ENCODE measurements at regions not wholly inside any gene's neighbourhood (a gene's known extent, or its start where the extent isn't known, plus 50 kb on each side); places are given as distances from the start of the nearest gene placed in this dataset.

DNA sequence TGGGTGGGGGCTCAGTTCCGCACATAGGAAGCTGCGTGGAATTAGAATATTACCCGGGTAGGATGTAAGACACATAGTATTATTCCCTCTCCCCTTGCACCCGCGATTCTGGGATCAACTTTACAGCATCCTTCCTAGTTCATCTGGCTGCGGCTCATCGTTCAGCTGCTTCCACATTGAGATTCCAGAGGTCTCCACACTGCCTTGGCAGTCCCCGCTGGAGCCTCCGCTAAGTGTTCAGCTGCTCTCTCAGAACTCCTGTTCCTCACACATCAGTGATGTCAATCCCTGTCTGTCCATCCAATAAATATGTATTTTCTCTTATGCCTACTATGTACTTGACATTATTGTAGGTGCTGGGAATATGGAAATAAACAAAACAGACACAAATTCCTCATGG, 135.6 kb upstream of the SYT6 start:
- no peak overlapping the region for H2BK5ac ChIP-seq (ENCODE audit: low read depth, low read length, poor library complexity)
- H3K27me3 ChIP-seq (ENCODE audit: insufficient read depth, low read length): no peaks in the 10 kb centered on the region
- no peak overlapping the region for H4K8ac ChIP-seq (ENCODE audit: low read depth, low read length)
- H2AFZ ChIP-seq (ENCODE audit: insufficient read depth, low read length, poor library complexity): no peak overlapping the region
- H3K79me2 ChIP-seq (ENCODE audit: control insufficient read depth, insufficient read depth, low read length, poor library complexity): no peaks in the 10 kb centered on the region
- no peak overlapping the region for H3K23ac ChIP-seq (ENCODE audit: low read length)
- no peaks in the 10 kb centered on the region for H3K36me3 ChIP-seq (ENCODE audit: control insufficient read depth in 1 of 2, insufficient read depth in 2 of 2, low read length in 2 of 2)
- no peak overlapping the region for H4K12ac ChIP-seq (ENCODE audit: low read depth, low read length)
- H3K4me3 ChIP-seq (ENCODE audit: low read depth, low read length): no peak overlapping the region
- no peaks in the 10 kb centered on the region for H3K79me1 ChIP-seq (ENCODE audit: low read length)
- no peak overlapping the region for H2AK5ac ChIP-seq (ENCODE audit: low read length)
- H3K9me3 ChIP-seq (ENCODE audit: insufficient read depth, low read depth, low read length): peaks cover 2% of the 10 kb centered on the region
- no peak overlapping the region for H3K27ac ChIP-seq (ENCODE audit: low read depth, low read length)
- no peak overlapping the region for H3K14ac ChIP-seq (ENCODE audit: low read length)
- H2BK12ac ChIP-seq (ENCODE audit: low read length): no peak overlapping the region
- H3K4me2 ChIP-seq (ENCODE audit: low read length): no peak overlapping the region
- H3K9ac ChIP-seq (ENCODE audit: low read length): no peak overlapping the region
- DNase-seq: no peak
- H3K18ac ChIP-seq (ENCODE audit: low read length): no peak overlapping the region
- H2BK120ac ChIP-seq (ENCODE audit: insufficient read depth, low read length, poor library complexity): no peak overlapping the region
- H3K4me1 ChIP-seq (ENCODE audit: control insufficient read depth in 1 of 2, insufficient read depth in 2 of 2, low read length in 2 of 2): no peaks in the 10 kb centered on the region
- WGBS (ENCODE audit: extremely low coverage, insufficient coverage, insufficient read length): no CpG with 5 or more reads among the region's 9 CpGs
- H3K4ac ChIP-seq (ENCODE audit: low read depth, low read length): no peak overlapping the region
- no peak overlapping the region for H4K91ac ChIP-seq (ENCODE audit: low read depth, low read length)

DNA sequence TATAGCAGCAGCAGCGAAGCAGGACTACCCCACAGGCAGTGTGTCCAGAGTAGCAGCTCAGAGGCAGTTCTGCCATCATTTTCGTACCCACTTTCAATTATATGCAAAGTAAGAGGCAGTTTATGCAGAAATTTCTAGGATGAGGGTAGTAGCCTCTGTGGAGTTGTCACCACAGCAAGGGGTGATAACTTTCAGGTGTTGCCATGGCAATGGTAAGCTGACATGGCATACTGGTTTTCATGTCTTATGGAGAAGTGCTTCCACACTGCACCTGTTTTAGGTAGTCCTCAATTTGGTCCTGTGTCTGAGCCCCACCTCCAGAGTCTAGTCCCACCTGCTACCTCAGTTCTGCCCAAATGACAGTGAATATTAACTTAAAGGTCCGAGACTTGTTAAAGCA, 133.3 kb upstream of the SYT6 start:
- Histone ChIP-seq H3K4me3 (ENCODE audit: low read depth, low read length) (no peak overlapping the region), H3K9me3 (ENCODE audit: insufficient read depth, low read depth, low read length) (no peaks in the 10 kb centered on the region), H3K27me3 (ENCODE audit: insufficient read depth, low read length) (no peaks in the 10 kb centered on the region), H3K27ac (ENCODE audit: low read depth, low read length) (no peak overlapping the region), H3K14ac (ENCODE audit: low read length) (no peak overlapping the region), H4K12ac (ENCODE audit: low read depth, low read length) (no peak overlapping the region), H3K36me3 (ENCODE audit: control insufficient read depth in 1 of 2, insufficient read depth in 2 of 2, low read length in 2 of 2) (no peaks in the 10 kb centered on the region), H2AFZ (ENCODE audit: insufficient read depth, low read length, poor library complexity) (no peak overlapping the region), H3K18ac (ENCODE audit: low read length) (no peak overlapping the region), H2AK5ac (ENCODE audit: low read length) (no peak overlapping the region), H3K23ac (ENCODE audit: low read length) (no peak overlapping the region), H3K4ac (ENCODE audit: low read depth, low read length) (no peak overlapping the region), H3K9ac (ENCODE audit: low read length) (no peak overlapping the region), H3K79me2 (ENCODE audit: control insufficient read depth, insufficient read depth, low read length, poor library complexity) (no peaks in the 10 kb centered on the region), H4K91ac (ENCODE audit: low read depth, low read length) (no peak overlapping the region), H2BK5ac (ENCODE audit: low read depth, low read length, poor library complexity) (no peak overlapping the region), H3K4me2 (ENCODE audit: low read length) (no peak overlapping the region), H3K4me1 (ENCODE audit: control insufficient read depth in 1 of 2, insufficient read depth in 2 of 2, low read length in 2 of 2) (no peaks in the 10 kb centered on the region), H2BK120ac (ENCODE audit: insufficient read depth, low read length, poor library complexity) (no peak overlapping the region), H2BK12ac (ENCODE audit: low read length) (no peak overlapping the region), H3K79me1 (ENCODE audit: low read length) (no peaks in the 10 kb centered on the region), H4K8ac (ENCODE audit: low read depth, low read length) (no peak overlapping the region)
- DNase-seq: no peak
- no CpG with 5 or more reads among the region's 3 CpGs for WGBS (ENCODE audit: extremely low coverage, insufficient coverage, insufficient read length)

DNA sequence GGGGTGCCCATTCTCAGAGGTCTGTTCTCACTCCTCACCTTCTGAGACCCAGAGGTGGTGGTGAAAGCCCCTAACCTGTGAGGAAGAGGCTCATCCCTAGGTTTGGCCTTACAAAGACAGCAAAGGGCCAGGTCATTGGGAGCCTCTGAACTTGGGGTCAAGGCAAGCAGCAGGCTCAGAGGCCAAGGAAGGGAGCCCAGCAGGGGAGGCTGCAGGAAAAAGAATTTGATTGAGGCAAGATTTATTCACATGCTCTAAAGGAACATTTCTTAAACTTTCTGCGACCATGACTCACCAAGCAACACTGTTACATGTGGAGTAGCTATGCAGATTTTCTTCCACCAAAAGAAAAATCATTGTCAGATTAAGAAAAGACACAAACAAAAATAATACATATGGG, 132.5 kb upstream of the SYT6 start:
- H4K8ac ChIP-seq (ENCODE audit: low read depth, low read length): no peak overlapping the region
- no peak overlapping the region for H2AFZ ChIP-seq (ENCODE audit: insufficient read depth, low read length, poor library complexity)
- no peaks in the 10 kb centered on the region for H3K27me3 ChIP-seq (ENCODE audit: insufficient read depth, low read length)
- no peak for DNase-seq
- no peak overlapping the region for H3K4me2 ChIP-seq (ENCODE audit: low read length)
- H3K9me3 ChIP-seq (ENCODE audit: insufficient read depth, low read depth, low read length): no peaks in the 10 kb centered on the region
- H4K12ac ChIP-seq (ENCODE audit: low read depth, low read length): no peak overlapping the region
- H3K4me3 ChIP-seq (ENCODE audit: low read depth, low read length): no peak overlapping the region
- no peaks in the 10 kb centered on the region for H3K79me2 ChIP-seq (ENCODE audit: control insufficient read depth, insufficient read depth, low read length, poor library complexity)
- H3K36me3 ChIP-seq (ENCODE audit: control insufficient read depth in 1 of 2, insufficient read depth in 2 of 2, low read length in 2 of 2): no peaks in the 10 kb centered on the region
- H2BK120ac ChIP-seq (ENCODE audit: insufficient read depth, low read length, poor library complexity): no peak overlapping the region
- H3K9ac ChIP-seq (ENCODE audit: low read length): no peak overlapping the region
- H3K4ac ChIP-seq (ENCODE audit: low read depth, low read length): no peak overlapping the region
- H3K27ac ChIP-seq (ENCODE audit: low read depth, low read length): no peak overlapping the region
- no peak overlapping the region for H2BK12ac ChIP-seq (ENCODE audit: low read length)
- no peak overlapping the region for H4K91ac ChIP-seq (ENCODE audit: low read depth, low read length)
- H3K23ac ChIP-seq (ENCODE audit: low read length): no peak overlapping the region
- no peak overlapping the region for H3K14ac ChIP-seq (ENCODE audit: low read length)
- H3K4me1 ChIP-seq (ENCODE audit: control insufficient read depth in 1 of 2, insufficient read depth in 2 of 2, low read length in 2 of 2): no peaks in the 10 kb centered on the region
- H3K18ac ChIP-seq (ENCODE audit: low read length): no peak overlapping the region
- no peak overlapping the region for H2AK5ac ChIP-seq (ENCODE audit: low read length)
- no peaks in the 10 kb centered on the region for H3K79me1 ChIP-seq (ENCODE audit: low read length)
- no peak overlapping the region for H2BK5ac ChIP-seq (ENCODE audit: low read depth, low read length, poor library complexity)
- no CpG with 5 or more reads among the region's 1 CpG for WGBS (ENCODE audit: extremely low coverage, insufficient coverage, insufficient read length)

- Histone ChIP-seq H2BK120ac (ENCODE audit: insufficient read depth, low read length, poor library complexity) (no peak overlapping the region), H3K18ac (ENCODE audit: low read length) (no peak overlapping the region), H3K23ac (ENCODE audit: low read length) (no peak overlapping the region), H2AFZ (ENCODE audit: insufficient read depth, low read length, poor library complexity) (no peak overlapping the region), H4K8ac (ENCODE audit: low read depth, low read length) (no peak overlapping the region), H2BK12ac (ENCODE audit: low read length) (no peak overlapping the region), H3K79me1 (ENCODE audit: low read length) (no peaks in the 10 kb centered on the region), H3K4ac (ENCODE audit: low read depth, low read length) (no peak overlapping the region), H2AK5ac (ENCODE audit: low read length) (no peak overlapping the region), H3K9ac (ENCODE audit: low read length) (no peak overlapping the region), H3K27me3 (ENCODE audit: insufficient read depth, low read length) (no peaks in the 10 kb centered on the region), H3K9me3 (ENCODE audit: insufficient read depth, low read depth, low read length) (no peaks in the 10 kb centered on the region), H3K4me1 (ENCODE audit: control insufficient read depth in 1 of 2, insufficient read depth in 2 of 2, low read length in 2 of 2) (no peaks in the 10 kb centered on the region), H4K91ac (ENCODE audit: low read depth, low read length) (no peak overlapping the region), H3K79me2 (ENCODE audit: control insufficient read depth, insufficient read depth, low read length, poor library complexity) (no peaks in the 10 kb centered on the region), H3K14ac (ENCODE audit: low read length) (no peak overlapping the region), H3K4me3 (ENCODE audit: low read depth, low read length) (no peak overlapping the region), H4K12ac (ENCODE audit: low read depth, low read length) (no peak overlapping the region), H2BK5ac (ENCODE audit: low read depth, low read length, poor library complexity) (no peak overlapping the region), H3K4me2 (ENCODE audit: low read length) (no peak overlapping the region), H3K27ac (ENCODE audit: low read depth, low read length) (no peak overlapping the region), H3K36me3 (ENCODE audit: control insufficient read depth in 1 of 2, insufficient read depth in 2 of 2, low read length in 2 of 2) (no peaks in the 10 kb centered on the region)
- peak; percentile 82 to 93 for DNase-seq
- no CpG with 5 or more reads among the region's 7 CpGs for WGBS (ENCODE audit: extremely low coverage, insufficient coverage, insufficient read length)
These were observed 129.2 kb upstream of the SYT6 start for GRCh38 chr1:114282751-114283403.

All from trophoblast cell (in vitro differentiated cells and primary cell).